HPDE6-E6E7 (cell line): ENCODE measurements at regions not wholly inside any gene's neighbourhood (a gene's known extent, or its start where the extent isn't known, plus 50 kb on each side); places are given as distances from the start of the nearest gene placed in this dataset.
A peak's percentile ranks its signal among the peaks of the same experiment; 100 is the strongest.

Experiments used
- DNase-seq: peaks from one replicate; pipeline ENCODE4 v3.0.0; 2011; ENCODE audit warnings: missing footprints; ENCODE audit errors: extremely low spot score

DNA sequence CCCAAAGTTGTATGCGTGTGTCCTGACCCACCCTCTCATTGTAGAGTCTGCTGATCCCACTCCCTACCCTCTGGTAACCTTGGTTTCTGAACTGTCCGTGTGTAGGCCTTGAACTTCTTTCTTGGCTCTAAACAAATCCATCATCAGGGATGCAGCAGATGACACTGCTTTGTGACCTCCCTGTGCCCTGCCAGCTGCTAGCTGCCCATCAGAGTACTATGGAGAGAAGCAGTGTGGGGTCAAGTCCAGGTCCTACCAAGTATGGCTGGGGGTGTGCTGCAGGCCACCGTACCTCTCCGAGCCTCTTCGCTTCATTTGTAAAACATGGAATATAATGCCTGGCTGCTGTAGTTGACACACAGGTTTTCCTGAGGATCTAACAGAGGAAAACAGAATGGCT lies 183.5 kb upstream of the RBPJ start:
- no peak for DNase-seq

GRCh38 chr4:26139310-26139924 lies 181.4 kb upstream of the RBPJ start:
- DNase-seq: no peak

DNA sequence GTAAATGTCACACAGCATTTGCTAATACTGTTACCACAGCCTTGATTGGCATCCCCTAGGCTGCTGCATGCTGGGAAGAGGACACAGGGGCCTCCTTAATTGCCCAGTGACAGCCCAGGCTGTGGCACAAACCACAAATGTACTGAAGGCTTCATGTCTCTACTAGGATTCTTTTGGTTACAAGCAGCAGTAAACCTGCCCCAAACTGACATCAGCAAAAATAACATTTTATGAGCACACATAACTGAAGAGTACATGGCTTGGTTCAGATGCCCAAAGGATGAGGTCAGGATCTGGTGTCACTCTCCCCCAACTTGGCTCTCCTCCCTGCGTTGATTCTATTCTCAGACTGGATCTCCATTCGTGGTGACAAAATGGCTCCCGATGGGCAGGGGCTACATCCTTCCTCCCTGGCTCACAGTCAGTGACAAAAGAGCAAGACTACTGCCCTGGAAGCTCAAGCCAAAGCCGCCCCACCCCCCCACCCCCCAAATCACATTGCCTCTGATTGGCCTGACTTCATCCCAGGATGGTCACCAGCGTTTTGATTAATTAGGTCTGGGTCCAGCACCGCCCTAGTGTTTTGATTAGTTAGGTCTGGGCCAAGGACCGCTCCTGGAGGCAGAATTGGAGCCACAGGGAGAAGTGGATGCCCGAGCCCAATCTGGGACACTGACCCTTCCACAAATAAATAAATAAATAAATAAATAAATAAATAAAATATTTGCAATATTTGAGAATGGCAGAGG lies 180.5 kb upstream of the RBPJ start:
- DNase-seq: no peak

DNA sequence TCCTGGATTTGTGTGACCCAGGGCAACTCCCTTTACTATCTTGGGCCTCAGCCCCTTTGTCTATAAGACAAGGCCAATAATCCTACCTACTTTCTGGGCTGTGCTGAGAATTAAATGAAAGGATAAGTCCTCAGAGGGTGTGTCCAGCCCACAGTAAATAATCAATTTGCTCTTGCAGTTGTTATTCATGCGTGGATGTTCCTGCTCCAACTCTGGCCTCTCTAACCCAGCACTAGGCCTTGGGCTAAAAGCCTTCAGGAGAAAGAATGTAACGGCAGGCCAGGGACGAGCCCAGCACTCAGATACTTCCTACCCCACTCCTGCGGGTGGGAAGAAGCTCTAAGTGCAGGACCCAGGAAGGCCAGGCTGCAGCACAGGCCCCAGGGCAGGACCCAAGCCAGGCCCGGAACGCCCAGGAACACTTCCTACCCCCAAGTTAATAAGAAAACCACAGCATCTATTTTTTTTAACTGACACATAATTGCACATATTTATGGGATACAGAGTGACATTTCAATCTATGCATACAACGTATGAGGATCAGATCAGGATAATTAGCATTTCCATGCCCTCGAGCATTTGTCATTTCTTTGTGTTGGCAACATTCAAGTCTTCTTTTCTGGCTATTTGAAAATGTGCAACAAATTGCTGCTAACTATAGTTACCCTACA lies 179.6 kb upstream of the RBPJ start:
- DNase-seq: no peak

- no peak for DNase-seq
Observed at GRCh38 chr4:26141911-26142638, 178.7 kb upstream of the RBPJ start.

DNA sequence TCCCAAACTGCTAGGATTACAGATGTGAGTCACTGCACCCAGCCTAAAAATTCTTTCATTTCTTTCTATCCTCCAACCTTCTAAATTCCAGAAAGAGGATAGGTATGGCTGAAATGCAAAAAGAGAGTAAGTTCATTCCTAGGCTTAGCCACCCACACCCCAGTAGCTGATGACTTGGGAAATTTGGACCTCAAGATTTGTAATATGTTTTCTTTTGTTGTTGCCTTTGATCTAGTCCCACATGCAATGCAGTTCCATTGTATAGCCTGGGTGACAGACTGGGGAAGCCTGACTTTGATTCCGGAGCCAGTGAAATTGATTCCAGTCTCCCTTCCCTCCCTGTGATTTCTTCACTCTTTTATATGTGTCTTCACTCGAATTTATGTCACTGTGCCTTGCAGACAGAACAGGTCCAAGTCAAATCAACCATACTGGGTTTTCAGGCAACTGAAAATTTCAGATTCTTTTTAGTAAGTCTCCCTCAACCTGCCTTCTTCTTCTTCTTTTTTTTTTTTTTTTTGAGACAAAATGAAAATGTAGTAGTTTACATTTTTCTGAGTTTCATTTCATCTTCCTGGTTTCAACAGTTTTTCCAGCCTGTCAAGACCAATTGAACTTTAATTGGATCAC lies 176.2 kb upstream of the RBPJ start:
- DNase-seq: no peak

DNA sequence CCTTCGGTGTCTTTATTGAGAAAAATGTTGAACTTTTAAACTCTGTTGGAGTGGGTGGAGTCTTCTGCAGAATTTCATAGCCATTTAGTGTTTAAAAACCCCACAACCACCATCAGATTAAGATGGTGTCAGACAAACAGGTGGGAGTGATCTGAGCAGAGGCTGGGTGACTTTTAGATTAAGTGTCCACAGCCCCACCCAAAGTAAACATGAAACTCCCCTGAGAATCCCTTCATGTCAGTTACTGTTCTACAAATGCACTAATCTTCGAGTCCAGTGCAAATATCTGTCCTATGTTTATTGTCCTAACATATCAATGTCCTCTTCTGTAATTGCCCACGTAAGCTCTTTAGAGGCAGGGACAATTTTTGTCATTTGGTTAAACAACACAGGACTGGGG lies 175.6 kb upstream of the RBPJ start:
- no peak for DNase-seq

DNA sequence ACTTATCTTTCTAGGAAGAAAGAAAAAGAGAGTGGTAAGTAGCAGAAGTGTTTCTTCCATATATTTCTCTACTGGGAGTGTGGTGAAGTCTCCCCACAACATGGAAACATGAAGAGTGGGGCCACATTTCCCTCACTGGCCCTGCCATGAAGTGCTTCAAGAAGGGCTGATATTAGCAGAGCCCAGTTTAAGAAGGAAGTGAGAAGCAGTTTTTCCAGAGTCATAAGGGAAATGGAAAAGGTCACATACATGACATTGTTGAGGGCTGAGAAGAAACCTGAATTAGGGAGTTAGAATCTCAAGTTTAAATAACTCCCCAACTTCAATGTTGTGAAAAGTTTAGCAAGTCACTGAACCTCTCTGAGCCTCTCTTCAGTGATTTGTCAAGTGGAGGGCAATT lies 171.9 kb upstream of the RBPJ start:
- DNase-seq: no peak

DNA sequence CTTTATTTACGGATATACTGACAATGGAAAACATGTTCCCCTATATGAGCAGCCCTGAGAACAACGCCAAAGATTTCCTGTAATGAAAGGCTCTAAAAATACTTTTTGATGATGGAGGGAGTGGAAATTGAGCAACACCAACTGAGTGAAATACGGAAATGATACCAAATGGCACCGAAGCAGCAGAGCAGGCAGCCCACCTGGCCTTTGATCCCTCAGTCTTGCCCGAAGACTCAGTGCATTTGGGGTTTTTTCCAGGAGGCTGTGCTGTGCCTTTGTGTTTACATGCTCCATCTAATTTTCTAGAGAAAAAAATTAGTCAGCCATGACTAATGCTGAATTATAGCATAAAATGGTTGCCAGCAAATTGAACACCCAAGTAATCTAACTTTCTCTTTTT lies 169.9 kb upstream of the RBPJ start:
- DNase-seq: peak; percentile 29

DNA sequence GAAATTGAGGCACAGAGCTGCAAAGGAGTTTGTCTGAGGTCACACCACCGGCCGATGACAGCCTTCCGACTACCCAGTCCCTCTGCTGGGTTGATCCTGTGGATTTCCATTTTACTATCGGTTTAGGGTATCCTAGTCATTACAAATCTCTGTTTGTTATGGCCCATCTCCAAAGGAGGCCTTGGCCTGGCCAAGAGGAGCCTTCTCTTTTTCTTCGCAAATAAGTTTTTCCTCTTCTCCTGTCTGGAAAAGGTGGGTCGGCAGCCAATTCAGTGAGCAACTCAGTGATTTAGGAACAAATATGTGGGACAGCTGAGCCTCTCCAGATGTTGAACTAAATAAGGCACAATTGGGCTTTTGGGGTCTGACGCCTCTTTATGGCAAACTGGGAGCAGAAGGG lies 169.2 kb upstream of the RBPJ start:
- DNase-seq: no peak

DNA sequence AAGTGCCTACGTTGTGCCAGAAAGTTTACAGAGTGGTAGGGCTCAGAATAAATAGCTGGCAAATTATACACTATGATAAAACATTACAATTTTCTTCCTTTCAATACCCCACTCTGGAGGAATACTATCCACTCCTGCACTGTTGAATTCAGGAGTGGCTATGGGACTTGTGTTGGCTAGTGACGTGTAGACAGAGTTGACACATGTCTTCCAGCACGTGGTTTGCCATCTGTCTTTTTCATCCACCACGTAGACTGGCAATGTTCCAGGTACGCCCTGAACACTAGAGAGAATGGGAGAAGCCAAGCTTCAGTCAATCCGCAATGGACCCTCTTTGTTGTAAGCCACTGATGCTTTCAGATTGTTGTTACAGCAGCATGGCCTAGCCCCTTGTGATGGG lies 168.8 kb upstream of the RBPJ start:
- no peak for DNase-seq

- no peak for DNase-seq
Observed at GRCh38 chr4:26157541-26157940, 163.3 kb upstream of the RBPJ start.

- DNase-seq: no peak
Observed at GRCh38 chr4:26160591-26160990, 160.2 kb upstream of the RBPJ start.

DNA sequence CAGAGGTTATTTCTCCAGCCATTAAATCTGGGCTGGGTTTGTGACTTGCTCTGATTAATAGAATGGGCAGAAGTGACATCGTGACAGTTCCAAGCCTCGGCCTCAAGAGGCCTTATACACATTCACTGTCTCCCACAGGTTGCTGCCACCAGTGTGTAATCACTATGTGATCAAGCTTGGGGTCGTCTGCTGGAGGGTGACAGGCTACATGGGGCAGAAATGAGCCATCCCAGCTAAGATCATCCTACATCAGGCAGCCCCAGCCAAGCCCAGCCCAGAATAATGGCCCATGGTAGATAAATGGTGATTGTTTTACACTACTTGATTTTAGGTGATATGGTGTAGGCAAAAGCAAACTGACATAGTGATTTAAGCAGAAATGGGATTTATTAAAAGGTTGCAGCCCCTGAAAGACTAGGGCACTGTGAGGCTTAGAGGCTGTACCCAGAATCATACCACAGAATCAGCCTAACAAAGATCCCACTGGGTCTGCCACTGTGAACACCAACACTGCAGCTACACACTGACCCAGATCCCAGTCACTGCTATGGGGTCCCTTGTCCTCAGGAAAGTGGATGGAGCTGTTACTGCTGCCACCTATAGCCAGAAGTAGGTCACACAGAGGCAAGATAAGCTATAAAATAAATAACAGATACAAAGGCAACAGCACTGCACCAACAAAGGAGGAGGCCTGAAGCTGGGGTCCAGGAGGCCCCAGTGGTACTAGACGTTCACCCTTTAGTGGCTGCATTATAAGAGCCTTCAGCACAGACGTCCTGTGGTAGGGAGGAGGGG lies 159.6 kb upstream of the RBPJ start:
- DNase-seq: no peak

DNA sequence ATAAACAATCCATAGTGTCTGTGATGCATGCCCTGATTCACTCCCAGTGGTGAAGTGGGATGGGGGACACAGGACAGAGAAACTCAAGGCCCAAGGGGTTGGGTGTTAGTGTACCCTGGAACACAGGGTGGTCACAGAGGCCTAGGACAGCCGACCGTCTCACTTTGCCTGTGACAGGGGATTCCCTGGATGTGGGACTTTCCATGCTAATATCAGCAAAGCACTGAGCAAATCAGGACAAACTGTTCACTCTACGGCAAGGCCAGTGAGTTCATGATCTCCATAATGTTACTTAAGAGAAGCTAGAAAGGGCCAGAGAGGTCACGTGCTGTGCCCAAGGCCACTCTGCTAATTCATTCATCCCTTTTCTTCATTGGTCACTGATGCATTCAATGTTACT lies 158.7 kb upstream of the RBPJ start:
- DNase-seq: no peak

DNA sequence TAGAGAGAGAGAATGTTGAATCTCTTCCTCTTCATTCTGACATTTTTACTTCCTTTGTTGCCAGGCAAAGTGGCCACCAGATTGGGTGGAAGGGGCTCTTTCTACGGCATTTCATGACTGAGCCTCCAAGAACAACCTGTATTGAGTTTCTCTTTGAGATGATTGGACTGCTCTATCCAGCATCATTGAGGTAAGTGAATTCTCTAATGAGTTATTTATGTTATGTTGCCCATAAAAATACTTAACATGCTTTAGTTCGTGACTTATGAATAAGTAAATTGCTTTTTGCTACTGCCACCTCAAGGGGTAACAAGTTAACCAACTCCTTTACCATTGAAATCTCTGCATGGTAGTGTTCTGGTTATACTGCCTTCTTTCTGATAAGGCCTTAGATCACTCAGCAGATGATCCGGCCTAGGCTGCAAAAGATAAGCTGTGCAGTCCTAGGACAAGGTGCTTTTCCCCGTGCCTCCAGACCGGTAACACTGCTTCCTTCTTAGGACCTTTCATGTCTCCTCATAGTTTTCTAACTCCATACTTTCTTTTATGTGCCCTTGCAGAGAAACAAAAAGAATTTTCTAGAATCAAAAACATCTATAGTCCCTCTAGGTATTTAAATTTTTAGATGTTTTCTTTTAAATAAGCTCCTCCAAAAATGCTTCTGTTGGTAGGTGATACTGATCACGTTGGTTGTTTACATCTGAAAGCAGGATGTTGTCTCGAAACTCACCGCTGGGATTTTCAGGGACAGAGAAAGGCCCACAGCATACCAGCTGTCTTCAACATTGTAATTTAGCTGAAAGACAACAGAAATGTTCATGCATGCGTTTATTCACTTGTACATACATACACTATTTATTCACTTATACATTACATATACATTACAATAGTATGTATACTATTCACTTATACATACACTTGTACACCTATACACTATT lies 157.1 kb upstream of the RBPJ start:
- DNase-seq: no peak

GRCh38 chr4:26171501-26171900 lies 149.3 kb upstream of the RBPJ start:
- DNase-seq: no peak

DNA sequence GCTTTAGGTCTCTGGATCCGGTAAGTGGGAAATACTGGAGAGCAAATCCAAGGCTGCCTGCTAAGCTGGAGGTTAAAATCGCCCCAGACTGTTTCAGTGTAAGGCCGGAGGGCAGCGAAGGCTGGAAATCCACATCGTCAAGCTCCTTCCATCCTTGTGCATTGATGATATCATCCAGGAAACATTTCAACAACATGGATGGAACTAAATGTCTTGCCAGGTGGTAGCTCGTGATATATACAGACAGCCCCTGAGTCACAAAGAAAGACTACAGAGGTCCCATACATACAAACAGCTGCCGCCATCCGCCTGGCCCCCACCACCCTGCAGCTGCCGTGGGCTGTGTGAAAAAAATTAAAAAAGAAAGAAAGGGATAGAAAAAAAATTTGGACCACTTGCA lies 148.9 kb upstream of the RBPJ start:
- DNase-seq: no peak

- no peak for DNase-seq
Observed at GRCh38 chr4:26173619-26174018, 147.2 kb upstream of the RBPJ start.

DNA sequence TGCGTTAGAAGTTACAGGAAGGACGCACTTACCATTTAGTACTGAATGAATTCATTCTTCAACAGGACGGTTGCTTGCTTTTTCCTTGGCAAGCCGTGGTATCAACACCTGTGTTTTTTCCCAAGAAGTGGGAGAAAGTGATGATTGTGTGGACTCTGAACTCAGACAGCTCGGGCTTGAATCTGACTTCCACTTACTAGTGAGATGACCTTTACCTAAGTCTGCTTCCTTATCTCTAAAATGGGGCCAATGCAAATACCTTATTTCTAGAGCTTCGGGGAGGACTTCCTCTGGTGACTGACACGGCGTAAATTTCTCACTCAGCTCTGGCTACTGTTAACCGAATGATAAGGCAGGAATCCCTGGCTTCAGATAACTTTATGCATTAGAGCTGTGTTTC lies 146.8 kb upstream of the RBPJ start:
- no peak for DNase-seq
